Stimulated activated memory B cell treated with anti-CD40 and anti-IgM and Interleukin-4, amounts not matched to agents 10 μg/mL and 1 μg/mL and 100 μg/mL, for 72 hours (primary cell): ENCODE measurements at regions not wholly inside any gene's neighbourhood (a gene's known extent, or its start where the extent isn't known, plus 50 kb on each side); places are given as distances from the start of the nearest gene placed in this dataset.

Source experiments
- ATAC-seq: fragments of 150-1000 bp; cut with Tn5 transposase; 2 replicates; pipeline ENCODE4 v1.10.0; 2021
- H3K27ac Mint-ChIP-seq: one replicate; pipeline ENCODE4 v1.8.0; 2022; ENCODE audit warnings: mild to moderate bottlenecking, mixed read lengths
- H3K27me3 Mint-ChIP-seq: one replicate; pipeline ENCODE4 v1.8.0; 2022; ENCODE audit warnings: mixed read lengths
- H3K36me3 Mint-ChIP-seq: one replicate; pipeline ENCODE4 v1.8.0; 2022; ENCODE audit warnings: mixed read lengths
- H3K4me1 Mint-ChIP-seq: one replicate; pipeline ENCODE4 v1.8.0; 2022; ENCODE audit warnings: mixed read lengths
- H3K4me3 Mint-ChIP-seq: one replicate; pipeline ENCODE4 v1.8.0; 2022; ENCODE audit warnings: mild to moderate bottlenecking, moderate library complexity, mixed read lengths
- H3K9me3 Mint-ChIP-seq: one replicate; pipeline ENCODE4 v1.8.0; 2022; ENCODE audit warnings: mixed read lengths

DNA sequence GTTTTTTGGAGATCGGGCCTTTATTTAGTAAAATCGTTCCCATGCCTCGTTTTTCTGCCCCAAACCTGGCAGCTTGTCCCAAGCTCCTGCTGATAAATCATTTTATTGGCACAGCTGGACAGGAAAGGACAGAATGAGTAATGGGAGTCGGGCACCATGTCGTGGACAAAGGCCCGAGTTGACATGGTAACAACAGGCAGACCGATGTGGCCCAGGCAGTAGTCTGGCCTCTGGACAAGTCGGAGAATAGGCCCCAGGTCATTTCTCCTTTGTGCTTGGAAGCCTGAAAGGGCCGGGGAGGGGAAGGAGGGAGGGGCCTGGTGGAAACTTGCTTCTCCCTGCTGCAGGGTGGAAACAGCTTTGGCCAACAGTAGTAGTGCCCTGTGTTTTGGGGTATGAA, 234.9 kb downstream of the SUDS3 start:
- Mint-ChIP-seq H3K27ac (no peak overlapping the region), H3K36me3 (no peaks in the 10 kb centered on the region), H3K9me3 (peaks cover 18% of the 10 kb centered on the region), H3K4me3 (no peak overlapping the region), H3K4me1 (no peaks in the 10 kb centered on the region), H3K27me3 (peaks cover 14% of the 10 kb centered on the region)
- no peak for ATAC-seq

DNA sequence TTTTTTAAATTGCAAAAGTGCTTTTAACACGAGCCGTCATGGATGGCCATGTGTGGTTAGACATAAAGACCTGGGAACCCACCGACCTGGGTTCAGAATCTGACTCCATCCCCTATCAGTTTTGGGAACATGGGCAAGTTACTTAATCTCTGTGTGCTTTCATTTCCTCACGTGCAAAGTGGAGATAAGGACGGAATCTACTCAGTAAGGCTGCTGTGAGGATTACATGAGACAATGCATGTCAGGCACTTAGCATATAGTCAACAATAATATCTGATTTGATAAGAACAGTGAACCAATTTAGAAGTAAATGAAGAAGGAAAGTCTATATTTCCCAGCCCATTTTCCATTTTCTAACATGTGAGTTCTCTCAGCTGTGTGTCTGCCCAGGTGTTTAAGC, 235.4 kb downstream of the SUDS3 start:
- no peak overlapping the region for H3K27ac Mint-ChIP-seq
- no peak overlapping the region for H3K4me3 Mint-ChIP-seq
- no peaks in the 10 kb centered on the region for H3K4me1 Mint-ChIP-seq
- H3K9me3 Mint-ChIP-seq, result peaks cover 17% of the 10 kb centered on the region
- ATAC-seq, result no peak
- H3K27me3 Mint-ChIP-seq, result peaks cover 14% of the 10 kb centered on the region
- H3K36me3 Mint-ChIP-seq, result no peaks in the 10 kb centered on the region

DNA sequence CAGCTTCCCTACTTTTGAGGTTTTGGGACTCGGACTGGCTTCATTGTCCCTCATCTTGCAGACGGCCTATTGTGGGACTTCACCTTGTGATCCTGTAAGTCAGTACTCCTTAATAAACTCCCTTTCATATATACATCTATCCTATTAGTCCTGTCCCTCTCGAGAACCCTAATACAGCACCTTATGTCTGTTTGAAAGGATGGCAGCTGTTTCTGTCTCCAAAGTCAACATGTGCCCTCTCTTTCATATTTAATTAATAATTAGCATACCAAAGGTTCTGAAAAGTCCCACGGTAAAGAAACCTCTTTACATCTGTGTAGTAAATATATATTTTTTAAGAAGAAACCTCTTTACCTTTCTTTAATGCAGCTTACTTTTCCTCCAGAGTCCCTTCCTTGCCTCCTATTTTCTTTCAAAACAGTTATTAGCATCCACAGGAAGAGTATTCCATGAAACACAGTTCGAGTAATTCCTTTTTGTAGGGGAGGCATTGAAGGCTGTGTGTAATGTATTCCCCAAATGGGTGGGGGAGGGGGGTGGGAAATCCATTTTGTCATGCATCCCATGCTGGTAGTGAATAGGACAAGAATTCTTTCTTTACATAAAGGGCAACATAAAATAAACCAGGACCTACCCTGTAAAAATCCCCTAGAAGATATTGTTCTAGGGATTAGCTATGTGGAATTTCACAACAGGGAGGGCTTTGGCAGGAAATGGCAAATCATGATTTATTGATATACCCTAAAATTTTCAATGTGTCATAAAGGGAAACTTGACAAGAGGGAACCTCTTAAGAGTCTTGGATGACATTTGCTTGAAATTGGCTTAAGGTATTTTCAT, 241.5 kb downstream of the SUDS3 start:
- Mint-ChIP-seq H3K9me3 (peaks cover 17% of the 10 kb centered on the region), H3K27me3 (no peaks in the 10 kb centered on the region), H3K4me3 (no peak overlapping the region), H3K4me1 (no peaks in the 10 kb centered on the region), H3K27ac (no peak overlapping the region), H3K36me3 (no peaks in the 10 kb centered on the region)
- ATAC-seq, result no peak

DNA sequence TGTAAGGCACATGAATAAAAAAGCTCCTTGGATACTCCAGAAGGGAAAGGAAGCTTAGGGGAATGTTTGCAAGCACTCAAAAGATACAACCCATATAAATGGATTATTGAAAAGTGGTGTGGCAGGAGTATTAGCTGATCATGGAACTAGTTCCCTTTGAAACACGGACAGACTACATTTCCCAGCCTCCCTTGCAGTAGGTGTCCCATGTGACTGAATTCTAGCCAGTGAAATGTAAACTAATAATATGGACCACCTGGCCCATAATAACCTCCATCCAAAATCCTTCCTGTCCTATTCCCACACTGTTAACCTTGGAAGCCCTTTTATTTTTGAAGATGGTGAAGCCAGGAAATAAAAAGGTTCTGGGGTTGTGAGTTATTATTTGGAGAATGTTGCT, 242.3 kb downstream of the SUDS3 start:
- no peak for ATAC-seq
- H3K27ac Mint-ChIP-seq, result no peak overlapping the region
- peaks cover 10% of the 10 kb centered on the region for H3K9me3 Mint-ChIP-seq
- H3K4me1 Mint-ChIP-seq, result no peaks in the 10 kb centered on the region
- no peak overlapping the region for H3K4me3 Mint-ChIP-seq
- no peaks in the 10 kb centered on the region for H3K27me3 Mint-ChIP-seq
- H3K36me3 Mint-ChIP-seq, result no peaks in the 10 kb centered on the region

DNA sequence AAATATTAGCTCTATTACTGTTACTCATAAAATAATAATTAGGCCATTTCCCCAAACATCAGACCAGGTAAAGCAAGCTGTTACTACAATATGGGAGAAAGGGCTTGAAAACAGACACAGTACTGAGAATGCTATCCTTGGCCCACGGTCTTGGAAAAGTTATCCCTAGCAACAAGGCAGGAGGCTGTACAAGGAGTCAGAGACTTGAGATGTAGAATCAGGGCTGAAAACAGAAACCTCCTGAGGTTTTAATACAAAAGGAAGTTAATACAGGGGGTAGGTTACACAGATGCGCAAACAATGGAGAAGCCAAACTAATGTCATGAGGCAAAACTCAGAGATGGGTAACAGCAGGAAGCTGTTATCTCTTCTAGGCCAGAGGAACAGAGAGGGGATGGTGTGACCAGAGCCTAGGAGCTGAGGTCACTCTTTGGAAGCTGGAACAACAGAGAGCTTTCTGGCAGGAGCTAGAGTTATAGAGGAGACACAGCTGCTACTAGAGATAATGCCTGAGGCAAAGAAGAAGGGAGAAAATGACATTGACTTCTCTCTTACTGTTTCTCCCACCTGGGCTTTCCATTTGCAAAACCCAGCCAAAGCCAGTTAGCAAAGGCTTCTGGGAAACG, 248.8 kb downstream of the SUDS3 start:
- H3K36me3 Mint-ChIP-seq, result no peaks in the 10 kb centered on the region

DNA sequence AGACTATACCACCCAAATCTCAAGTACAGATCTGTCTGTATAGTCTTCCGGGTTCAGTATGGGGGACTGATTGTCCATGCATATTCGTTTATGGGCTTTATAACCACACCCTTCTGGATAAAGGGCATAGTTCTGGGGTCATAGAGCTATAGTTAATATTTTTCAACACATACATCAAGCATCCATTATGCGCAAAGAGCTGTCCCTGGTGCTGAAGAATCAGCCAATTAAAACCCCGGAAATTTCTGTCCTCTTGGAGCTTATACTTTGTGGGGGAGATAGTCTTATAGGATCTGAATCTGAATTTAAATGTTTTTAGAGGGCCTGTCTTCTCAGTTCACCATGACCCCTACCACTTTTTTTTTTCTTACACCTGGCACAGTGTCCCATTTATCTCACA, 256.7 kb downstream of the SUDS3 start:
- H3K9me3 Mint-ChIP-seq, result peaks cover 2% of the 10 kb centered on the region
- H3K4me1 Mint-ChIP-seq, result no peaks in the 10 kb centered on the region
- no peaks in the 10 kb centered on the region for H3K36me3 Mint-ChIP-seq
- ATAC-seq, result no peak
- no peak overlapping the region for H3K27ac Mint-ChIP-seq
- no peaks in the 10 kb centered on the region for H3K27me3 Mint-ChIP-seq
- no peak overlapping the region for H3K4me3 Mint-ChIP-seq

More for the DNA sequence above, 248.8 kb downstream of the SUDS3 start:
- Mint-ChIP-seq H3K4me1 (no peaks in the 10 kb centered on the region), H3K27me3 (no peaks in the 10 kb centered on the region), H3K4me3 (no peak overlapping the region), H3K9me3 (peaks cover 12% of the 10 kb centered on the region), H3K27ac (no peak overlapping the region)
- no peak for ATAC-seq

DNA sequence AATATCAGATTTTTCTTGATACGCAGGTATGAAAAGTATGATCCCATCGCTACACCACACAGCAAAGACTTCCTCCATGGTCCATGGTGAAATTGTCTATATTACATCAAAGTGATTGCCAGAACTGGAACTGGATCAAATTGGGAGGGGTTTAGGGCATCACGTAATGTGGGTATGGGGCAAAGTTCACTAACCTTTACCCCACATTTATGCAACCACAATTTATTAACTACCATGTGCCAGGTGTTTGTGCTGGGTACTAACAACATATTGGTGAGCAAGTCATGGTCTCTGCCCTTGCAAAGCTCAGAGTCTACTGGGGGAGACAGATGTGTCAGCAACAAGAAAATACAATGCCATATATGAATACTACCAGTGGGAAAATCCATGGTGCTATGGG, 258.9 kb downstream of the SUDS3 start:
- no peak overlapping the region for H3K4me3 Mint-ChIP-seq
- H3K9me3 Mint-ChIP-seq, result no peaks in the 10 kb centered on the region
- no peak for ATAC-seq
- no peaks in the 10 kb centered on the region for H3K36me3 Mint-ChIP-seq
- no peaks in the 10 kb centered on the region for H3K4me1 Mint-ChIP-seq
- no peaks in the 10 kb centered on the region for H3K27me3 Mint-ChIP-seq
- no peak overlapping the region for H3K27ac Mint-ChIP-seq

- Mint-ChIP-seq H3K4me3 (no peak overlapping the region), H3K27me3 (no peaks in the 10 kb centered on the region), H3K36me3 (no peaks in the 10 kb centered on the region), H3K9me3 (no peaks in the 10 kb centered on the region), H3K4me1 (no peaks in the 10 kb centered on the region), H3K27ac (no peak overlapping the region)
- no peak for ATAC-seq
These were observed 261.5 kb downstream of the SUDS3 start for GRCh38 chr12:118637767-118638370.

- ATAC-seq, result no peak
- Mint-ChIP-seq H3K9me3 (peaks cover 5% of the 10 kb centered on the region), H3K27me3 (no peaks in the 10 kb centered on the region), H3K4me3 (no peak overlapping the region), H3K4me1 (no peaks in the 10 kb centered on the region), H3K27ac (no peak overlapping the region), H3K36me3 (no peaks in the 10 kb centered on the region)
These were observed 264.9 kb downstream of the SUDS3 start for GRCh38 chr12:118641249-118641648.

- H3K27me3 Mint-ChIP-seq, result no peaks in the 10 kb centered on the region
- H3K4me1 Mint-ChIP-seq, result no peaks in the 10 kb centered on the region
- peaks cover 10% of the 10 kb centered on the region for H3K9me3 Mint-ChIP-seq
- no peak overlapping the region for H3K4me3 Mint-ChIP-seq
- H3K27ac Mint-ChIP-seq, result no peak overlapping the region
- no peaks in the 10 kb centered on the region for H3K36me3 Mint-ChIP-seq
- ATAC-seq, result no peak
These were observed 268.9 kb downstream of the SUDS3 start for GRCh38 chr12:118645219-118645618.

DNA sequence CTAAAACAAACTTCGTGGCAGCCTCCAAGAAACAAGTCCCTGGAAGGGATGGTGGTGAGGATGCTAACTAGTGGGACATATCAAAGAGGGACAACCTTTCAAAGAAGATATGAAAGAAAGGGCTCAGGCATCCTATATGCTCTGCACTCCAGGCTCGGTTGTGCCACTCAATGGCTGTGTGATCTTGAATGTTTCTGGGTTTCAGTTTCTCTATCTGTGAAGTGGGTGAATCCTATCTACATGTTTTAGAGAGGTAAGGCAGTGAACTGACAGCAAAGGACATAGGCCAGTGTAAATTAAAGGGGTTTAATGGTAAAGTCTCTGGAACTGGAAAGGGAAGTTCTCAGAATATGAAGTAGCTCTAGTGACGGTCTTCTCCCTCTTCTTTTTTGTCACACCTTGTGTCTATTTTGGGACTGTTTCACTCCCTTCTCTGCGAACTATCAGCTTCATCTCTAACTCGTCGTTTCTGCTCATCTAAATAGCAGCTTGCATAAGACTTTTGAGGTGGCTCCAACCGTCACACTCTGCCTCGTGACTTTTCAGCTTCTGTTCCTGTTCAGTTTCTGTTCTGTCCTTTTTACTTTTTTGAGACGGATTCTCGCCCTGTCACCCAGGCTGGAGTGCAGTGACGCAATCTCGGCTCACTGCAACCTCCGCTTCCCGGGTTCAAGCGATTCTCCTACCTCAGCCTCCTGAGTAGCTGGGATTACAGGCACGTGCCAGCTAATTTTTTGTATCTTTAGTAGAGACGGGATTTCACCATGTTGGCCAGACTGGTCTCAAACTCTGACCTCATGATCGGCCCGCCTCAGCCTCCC, 273.6 kb downstream of the SUDS3 start:
- H3K4me3 Mint-ChIP-seq, result no peak overlapping the region
- H3K27me3 Mint-ChIP-seq, result no peaks in the 10 kb centered on the region
- H3K9me3 Mint-ChIP-seq, result peaks cover 7% of the 10 kb centered on the region
- no peak overlapping the region for H3K27ac Mint-ChIP-seq
- no peak for ATAC-seq
- no peaks in the 10 kb centered on the region for H3K36me3 Mint-ChIP-seq
- no peaks in the 10 kb centered on the region for H3K4me1 Mint-ChIP-seq

GRCh38 chr12:118650586-118650960, 274.2 kb downstream of the SUDS3 start:
- no peaks in the 10 kb centered on the region for H3K27me3 Mint-ChIP-seq
- peaks cover 5% of the 10 kb centered on the region for H3K9me3 Mint-ChIP-seq
- no peaks in the 10 kb centered on the region for H3K4me1 Mint-ChIP-seq
- no peak overlapping the region for H3K27ac Mint-ChIP-seq
- H3K36me3 Mint-ChIP-seq, result no peaks in the 10 kb centered on the region
- H3K4me3 Mint-ChIP-seq, result no peak overlapping the region
- ATAC-seq, result no peak

GRCh38 chr12:118651487-118651886, 275.1 kb downstream of the SUDS3 start:
- no peak for ATAC-seq

GRCh38 chr12:118655588-118655987, 279.2 kb downstream of the SUDS3 start:
- Mint-ChIP-seq H3K27me3 (no peaks in the 10 kb centered on the region), H3K9me3 (no peaks in the 10 kb centered on the region), H3K4me1 (no peaks in the 10 kb centered on the region), H3K27ac (no peak overlapping the region), H3K36me3 (no peaks in the 10 kb centered on the region), H3K4me3 (no peak overlapping the region)
- ATAC-seq, result no peak

More at GRCh38 chr12:118651487-118651886, 275.1 kb downstream of the SUDS3 start:
- no peak overlapping the region for H3K27ac Mint-ChIP-seq
- H3K4me1 Mint-ChIP-seq, result no peaks in the 10 kb centered on the region
- H3K9me3 Mint-ChIP-seq, result peaks cover 5% of the 10 kb centered on the region
- no peaks in the 10 kb centered on the region for H3K27me3 Mint-ChIP-seq
- no peak overlapping the region for H3K4me3 Mint-ChIP-seq
- no peaks in the 10 kb centered on the region for H3K36me3 Mint-ChIP-seq

GRCh38 chr12:118680356-118680963, 300.9 kb upstream of the SRRM4 start:
- Mint-ChIP-seq H3K9me3 (peaks cover 11% of the 10 kb centered on the region), H3K27ac (no peak overlapping the region), H3K27me3 (peaks cover 11% of the 10 kb centered on the region), H3K4me3 (no peak overlapping the region), H3K36me3 (no peaks in the 10 kb centered on the region), H3K4me1 (peaks cover 10% of the 10 kb centered on the region)
- ATAC-seq, result no peak
